Skeletal muscle cell (primary cell): ENCODE measurements at regions not wholly inside any gene's neighbourhood (a gene's known extent, or its start where the extent isn't known, plus 50 kb on each side); places are given as distances from the start of the nearest gene placed in this dataset.

ENCODE experiments used
- DNase-seq: peaks from one replicate; pipeline ENCODE4 v3.0.0-alpha.2; 2010; ENCODE audit warnings: low read depth
- H3K4me3 ChIP-seq: 2 replicates; pipeline ENCODE4 v1.5.1; 2011; ENCODE audit warnings: low read depth, mild to moderate bottlenecking, control low read depth, low read length, moderate library complexity

DNA sequence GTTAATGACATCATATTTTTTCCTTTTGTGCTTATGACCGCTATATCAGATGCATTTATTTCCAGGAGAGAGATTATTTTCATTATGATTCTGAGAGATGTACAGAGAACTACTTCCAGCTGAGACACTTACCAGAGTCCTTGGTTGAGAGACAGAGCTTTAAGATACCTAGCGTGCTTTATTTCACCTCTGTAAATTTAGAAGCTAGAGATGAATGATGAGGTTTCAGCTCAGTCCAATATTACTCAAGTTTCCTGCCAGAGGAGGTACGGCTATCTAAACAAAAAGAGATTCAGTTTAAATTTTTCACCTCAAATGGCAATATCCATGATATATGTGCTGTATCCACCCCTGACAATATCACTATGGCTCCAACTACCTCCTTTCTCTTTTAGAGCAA, 182.6 kb upstream of the FAM3C start:
- DNase-seq: no peak
- no peak overlapping the region for H3K4me3 ChIP-seq

DNA sequence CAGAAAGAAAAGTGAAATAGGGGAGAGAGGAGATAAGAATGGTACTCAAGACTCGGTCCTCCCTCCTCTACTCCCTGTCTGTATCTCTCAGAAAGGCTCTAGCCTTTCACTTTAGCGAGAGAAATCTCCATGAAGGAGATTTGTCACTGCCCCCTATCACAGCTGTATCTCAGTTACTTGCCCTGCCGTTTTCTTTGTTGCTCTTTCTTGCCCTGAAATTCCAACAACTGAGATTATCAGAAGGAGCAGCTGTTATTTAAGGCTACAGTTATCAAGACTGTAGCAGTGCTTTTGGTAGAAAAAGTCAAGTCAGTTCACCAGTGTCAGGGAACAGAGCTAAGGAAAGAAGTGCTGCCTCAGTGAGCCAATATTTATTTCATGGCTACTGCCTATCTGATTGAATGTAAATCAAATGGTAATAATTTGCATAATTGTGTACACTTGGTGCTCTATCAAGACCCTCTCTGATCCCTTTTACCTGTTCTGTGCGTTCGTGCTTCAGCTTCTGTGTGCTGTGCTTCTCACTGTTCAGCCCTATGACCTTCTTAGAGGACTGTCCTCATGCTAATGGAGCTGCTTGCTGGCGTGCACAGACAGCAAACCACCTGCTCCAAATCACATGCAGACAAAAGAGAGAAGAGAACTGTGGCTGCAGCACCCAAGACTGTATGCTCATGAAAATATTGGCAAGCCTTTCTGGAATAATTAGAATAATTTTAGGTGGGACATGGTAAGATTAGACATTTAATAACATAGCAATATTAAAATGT, 180.2 kb upstream of the FAM3C start:
- DNase-seq: no peak
- H3K4me3 ChIP-seq: no peak overlapping the region

DNA sequence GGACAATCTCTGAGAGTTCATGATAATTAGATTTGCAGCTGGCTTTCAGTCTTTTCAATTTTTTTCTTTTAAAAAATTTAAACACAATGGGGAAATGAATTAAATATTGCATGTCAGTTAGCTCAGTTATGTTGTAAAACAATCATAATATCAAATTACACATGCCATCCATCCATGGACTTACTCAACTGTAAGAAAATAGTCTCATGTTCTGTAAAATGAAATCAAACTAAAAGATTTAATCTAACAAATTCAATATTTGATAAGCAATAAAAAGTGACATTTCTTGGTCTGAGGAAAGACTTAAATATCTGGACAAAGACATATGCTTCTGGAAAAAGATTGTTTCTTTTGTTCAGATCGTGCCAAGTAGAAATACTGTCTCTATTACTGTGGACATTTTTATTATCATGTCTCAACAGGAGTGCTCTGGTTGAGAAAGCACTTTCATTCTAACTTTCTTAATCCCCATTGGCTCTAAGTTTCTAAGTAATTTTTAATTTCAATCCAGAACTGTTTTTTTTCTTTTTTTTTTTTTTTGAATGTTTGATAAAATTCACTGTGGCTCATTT, 179.2 kb upstream of the FAM3C start:
- H3K4me3 ChIP-seq: no peak overlapping the region
- DNase-seq: no peak

DNA sequence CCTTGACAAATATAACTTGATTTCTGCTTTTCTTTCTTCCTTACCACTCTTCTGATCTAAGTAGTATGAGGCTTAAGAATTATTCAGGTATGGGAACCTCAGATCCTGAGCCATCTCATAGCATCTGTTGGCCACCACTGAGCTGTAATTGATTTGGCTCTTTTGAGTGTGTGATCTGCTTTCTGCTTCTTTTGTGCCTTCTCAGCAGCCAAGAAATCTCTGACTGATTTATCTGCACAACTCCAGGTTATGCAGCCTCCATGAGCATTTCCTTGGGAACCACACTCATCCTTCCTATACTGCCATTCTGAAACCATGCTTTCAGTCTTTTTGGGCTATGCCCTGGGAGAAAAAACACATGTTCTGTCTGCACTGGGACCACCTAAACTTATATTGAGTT, 178.0 kb upstream of the FAM3C start:
- no peak overlapping the region for H3K4me3 ChIP-seq
- no peak for DNase-seq

DNA sequence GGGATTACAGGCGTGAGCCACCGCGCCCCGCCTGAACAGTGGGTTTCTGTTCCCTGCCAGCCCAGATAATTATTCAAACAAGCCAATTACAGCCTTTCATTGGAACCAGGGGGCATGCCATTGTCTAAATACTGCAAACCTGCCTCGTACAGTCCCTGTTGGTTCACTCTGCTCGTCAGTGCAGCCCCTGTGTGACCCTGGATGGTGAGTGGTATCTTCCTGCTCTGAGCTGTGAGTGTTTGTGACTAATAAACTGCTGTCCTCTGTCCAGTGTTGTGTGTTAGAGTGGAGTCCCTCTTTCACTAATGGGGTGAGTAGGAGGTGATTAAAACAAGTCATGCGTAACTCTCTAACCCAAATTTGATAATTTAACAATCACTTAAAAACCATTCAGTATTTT, 176.5 kb upstream of the FAM3C start:
- no peak for DNase-seq
- H3K4me3 ChIP-seq: no peak overlapping the region

DNA sequence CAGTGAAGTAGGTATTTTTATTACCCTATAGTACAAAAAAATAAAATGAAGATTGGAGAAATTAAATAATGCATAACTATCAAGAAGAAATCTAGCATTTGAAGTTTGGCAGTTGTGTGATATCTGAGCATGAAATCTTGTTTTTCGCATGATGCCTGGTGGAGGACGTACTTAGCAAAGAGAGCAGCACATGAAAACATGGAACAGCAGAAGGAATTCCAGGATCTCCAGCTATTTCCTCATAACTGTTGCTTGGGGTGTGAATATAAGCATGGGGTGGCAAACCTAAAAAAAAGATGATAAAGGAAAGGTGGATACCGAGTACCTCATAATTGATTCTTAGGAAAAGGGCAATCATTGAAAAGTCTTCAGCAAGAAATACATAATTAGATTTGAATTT, 174.3 kb upstream of the FAM3C start:
- DNase-seq: no peak
- no peak overlapping the region for H3K4me3 ChIP-seq

DNA sequence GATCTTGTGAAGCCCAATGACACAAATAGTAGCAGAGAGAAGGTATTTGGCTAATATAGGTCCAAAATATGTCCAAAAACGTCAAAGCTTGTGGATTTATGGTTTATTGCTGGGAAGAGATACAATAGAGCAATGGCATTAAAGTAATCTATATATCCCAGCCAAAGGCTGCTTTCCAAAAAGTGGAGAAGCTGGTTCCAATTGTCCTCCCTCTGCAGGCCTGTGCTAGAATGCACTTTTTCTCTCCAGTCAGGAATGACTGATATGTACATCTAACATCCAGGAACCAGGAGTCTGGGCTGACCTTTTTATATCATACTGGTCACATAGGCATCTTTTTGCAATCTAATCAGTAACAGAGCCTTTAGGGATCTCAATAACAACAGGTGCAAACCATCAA, 167.1 kb upstream of the FAM3C start:
- H3K4me3 ChIP-seq: no peak overlapping the region
- no peak for DNase-seq

DNA sequence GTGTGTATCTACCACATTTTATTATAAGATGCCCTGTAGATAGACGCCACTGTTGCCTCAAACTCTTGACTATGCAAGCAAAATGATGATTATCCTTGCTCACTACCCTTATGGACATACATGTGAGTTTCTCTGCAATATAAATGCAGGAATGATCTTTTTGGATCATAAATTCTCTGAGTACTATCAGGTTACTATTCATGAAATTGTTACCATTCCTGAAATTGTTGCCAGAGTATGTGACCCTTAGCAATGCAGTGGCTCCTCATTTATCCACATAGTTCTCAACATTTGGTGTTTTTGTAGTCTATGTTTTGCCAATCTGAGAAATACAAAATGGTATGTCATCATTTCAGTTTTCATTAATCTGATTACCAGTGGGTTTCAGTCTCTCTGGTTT, 166.2 kb upstream of the FAM3C start:
- DNase-seq: no peak
- H3K4me3 ChIP-seq: no peak overlapping the region

DNA sequence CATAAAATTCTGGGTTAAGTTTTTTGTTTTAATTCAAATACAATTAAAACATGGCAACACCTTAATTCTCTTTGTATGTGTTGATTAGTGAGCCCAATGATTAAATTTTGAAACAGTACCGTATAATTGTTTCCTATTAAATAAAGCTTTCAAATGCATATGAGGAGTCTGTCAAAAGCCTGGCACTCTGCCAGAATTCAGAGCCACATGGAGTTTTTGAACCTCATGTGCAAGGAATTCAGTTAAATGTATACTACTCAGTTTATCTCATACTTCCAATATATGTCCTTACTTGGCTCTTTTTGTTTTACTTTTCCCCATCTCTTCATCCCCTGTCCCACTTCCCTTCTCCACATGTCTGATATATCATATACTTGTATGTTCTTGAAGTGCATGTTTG, 165.6 kb upstream of the FAM3C start:
- DNase-seq: no peak

DNA sequence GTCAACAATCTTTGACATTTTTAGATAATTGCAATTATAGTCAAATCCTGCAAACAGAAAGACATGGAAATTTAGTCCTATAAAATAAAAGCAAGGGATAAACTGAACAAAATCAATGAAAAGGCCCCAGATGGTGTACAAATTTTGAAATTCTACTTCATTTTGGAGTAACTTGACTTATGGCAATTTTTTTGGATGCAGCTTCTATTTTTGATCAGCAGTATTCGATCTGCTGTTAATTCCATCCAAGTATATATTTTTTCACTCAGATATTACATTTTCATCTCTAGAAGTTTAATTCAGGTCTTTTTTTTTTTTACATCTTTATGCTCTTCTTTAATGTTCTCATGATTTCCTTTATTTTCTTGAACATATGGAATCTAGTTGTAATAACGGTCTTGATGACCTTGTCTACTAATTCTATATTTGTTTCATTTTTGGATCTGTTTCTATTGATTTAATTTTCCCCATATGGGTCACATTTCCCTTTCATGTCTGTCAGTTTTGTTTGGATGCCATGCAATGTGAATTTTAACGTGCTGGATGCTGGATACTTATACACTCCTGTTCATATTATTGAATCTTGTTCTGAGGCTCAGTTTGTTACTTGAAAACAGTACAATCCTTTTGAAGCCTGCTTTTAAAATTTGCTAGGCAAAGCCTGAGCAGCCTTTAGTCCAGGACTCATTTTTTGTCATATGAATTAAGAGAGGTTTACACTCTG, 164.3 kb upstream of the FAM3C start:
- DNase-seq: no peak
- no peak overlapping the region for H3K4me3 ChIP-seq

More for the DNA sequence above, 165.6 kb upstream of the FAM3C start:
- H3K4me3 ChIP-seq: no peak overlapping the region

DNA sequence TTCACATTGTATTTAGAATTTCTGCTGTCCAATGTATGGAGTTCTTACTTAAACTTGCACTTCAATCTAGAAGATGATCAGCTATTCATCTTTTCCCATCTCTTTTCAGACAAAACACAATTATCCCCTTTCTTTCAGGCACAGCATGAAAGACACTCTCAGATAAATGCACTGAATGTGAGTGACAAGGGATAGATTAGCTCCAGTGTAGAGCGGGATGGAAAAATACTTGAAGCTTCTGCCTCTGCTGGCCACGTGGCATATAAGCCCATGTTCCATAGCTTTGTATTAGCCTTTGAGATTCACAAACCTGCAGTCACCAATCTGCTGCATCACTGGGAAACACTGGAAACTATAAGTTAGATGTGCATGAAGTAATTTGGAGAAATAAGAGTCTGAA, 162.2 kb upstream of the FAM3C start:
- H3K4me3 ChIP-seq: no peak overlapping the region
- no peak for DNase-seq

DNA sequence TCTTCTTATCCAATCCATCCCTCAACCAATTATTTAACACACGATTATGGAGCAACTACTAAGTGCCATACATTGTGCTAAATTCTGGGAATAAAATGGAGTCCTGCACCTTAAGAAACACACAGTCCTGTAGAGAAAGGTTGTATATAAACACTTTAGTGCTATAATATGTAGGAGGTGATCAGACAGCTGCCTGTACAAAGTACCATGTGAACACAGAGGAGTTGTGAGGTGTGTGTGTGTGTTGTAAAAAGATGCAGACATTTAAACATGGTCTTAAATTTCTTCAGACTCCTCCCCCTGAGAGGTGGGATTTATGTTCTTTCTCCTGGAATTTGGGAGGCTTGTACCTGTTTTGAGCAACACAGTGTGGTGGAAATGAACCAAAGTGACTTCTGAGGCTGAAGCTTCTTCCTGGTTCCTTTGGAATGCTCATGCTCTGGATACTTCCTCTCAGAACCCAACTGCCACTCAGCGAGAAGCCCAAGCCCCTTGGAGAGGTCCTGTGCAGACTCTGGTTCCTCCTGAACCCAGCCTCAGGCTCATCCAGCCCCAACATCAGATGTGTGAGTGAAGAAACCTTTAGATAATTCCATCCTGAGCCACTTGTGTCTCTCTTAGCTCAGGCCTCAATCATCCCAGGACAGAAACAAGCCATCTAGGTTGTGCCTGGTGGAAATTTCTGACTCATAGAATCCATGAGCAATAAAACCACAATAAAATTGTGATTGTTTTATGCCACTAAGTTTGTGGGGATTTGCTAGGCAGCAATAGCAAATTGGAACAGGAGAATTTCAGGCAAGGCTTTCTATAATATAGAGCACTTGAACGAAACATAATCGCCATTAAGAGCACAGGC, 161.2 kb upstream of the FAM3C start:
- H3K4me3 ChIP-seq: no peak overlapping the region

DNA sequence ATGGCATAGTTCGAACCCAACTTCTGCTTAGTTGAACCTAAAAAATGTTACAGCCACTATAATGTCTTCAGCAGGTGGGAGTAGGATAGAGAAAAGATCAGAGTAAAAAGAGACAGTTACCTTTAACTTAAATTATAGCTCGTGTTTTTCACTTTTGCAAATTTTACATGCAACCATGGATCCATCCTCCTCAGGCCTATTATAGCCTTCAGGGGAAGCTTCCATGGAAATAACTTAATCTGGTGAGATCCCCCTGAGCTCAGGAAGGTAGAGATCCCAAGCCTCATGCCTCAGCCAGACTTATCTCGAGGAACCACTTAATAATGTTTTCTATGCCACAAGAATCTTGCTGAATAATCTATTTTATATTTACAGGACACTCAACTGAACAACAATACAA, 159.4 kb upstream of the FAM3C start:
- no peak overlapping the region for H3K4me3 ChIP-seq
- DNase-seq: no peak

More for the DNA sequence above, 161.2 kb upstream of the FAM3C start:
- no peak for DNase-seq

DNA sequence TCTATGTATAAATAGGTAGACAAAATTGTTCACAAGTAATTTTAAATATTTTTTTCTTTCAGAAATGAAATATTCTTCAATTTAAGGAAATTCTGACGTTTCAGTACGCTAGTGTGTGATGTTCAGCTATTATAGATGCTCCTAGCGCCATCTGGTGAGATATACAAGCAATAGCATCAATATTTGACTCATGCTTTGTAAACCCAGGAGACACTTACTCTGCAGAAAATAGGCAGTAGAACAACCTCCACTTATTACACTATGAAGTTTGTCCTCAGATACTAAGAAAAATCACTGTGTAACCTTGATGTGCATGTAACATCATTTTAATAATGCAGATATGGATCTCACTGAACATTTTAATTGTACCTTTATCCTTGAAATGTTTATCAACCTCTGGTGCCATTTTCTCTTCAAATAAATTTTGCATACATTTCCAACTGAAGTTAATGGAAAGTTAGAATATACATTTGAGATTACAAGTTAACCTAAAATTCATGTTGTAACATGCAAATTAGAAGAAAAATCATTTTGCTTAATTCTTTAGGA, 151.5 kb upstream of the FAM3C start:
- no peak overlapping the region for H3K4me3 ChIP-seq
- peak; percentile 30 for DNase-seq

DNA sequence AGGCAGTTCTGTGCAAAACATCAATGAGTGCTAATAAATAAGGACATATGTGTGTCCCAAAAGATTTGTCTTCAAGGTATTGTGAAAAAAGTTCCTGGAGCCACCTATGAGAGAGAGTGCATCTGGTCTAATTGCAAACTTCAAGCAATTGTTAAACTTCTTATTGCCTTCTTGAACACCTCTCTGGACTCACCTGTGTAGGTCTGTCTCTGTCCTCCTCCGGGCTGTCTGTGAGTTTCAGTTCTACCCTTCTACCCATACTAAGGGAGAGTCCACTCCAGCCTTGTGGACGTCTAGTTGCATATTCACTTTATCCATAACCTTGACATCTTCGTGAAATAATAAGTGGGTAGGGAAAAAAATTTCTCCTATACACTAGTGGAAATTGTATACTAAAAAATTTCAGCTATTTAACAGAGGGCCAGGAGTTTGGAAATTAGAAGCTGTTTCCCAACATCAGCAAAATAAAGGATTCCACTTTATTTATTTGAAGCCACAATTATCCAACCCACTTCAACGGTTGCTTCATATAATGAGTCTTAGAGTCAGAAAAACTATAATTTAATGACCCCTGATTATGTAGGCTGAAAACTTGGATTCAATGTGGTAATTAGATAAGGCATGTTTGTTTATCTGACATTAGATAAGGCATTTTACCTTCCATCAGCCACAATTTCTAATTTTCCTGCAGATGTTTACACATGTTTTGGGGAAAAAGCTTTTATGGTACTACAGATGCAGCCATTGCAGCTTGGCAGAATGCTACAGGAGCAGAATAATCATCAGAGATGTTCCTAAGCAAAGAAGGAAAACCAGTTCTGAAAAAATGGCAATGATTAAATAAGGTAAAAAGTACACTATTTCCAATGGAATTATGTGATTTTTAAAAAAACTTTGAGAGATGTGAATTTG, 150.8 kb upstream of the FAM3C start:
- DNase-seq: no peak
- H3K4me3 ChIP-seq: no peak overlapping the region

DNA sequence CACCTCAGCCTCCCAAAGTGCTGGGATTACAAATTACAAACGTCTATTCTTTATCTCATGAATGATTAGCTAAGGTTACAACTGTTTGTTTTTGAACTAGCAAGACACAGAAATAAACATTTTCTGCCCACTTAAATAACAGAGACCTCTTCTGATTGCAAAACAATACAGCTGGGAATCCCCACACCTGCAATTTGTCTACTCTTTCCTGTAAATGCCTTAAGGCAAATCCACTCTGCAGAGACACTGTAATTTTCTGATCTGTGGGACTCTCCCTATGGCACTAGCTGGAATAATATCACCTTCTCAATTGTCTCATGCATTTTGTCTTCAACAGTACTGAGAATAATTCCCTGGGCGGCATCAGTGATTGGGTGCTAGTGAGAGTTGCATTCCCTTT, 149.3 kb upstream of the FAM3C start:
- DNase-seq: no peak

DNA sequence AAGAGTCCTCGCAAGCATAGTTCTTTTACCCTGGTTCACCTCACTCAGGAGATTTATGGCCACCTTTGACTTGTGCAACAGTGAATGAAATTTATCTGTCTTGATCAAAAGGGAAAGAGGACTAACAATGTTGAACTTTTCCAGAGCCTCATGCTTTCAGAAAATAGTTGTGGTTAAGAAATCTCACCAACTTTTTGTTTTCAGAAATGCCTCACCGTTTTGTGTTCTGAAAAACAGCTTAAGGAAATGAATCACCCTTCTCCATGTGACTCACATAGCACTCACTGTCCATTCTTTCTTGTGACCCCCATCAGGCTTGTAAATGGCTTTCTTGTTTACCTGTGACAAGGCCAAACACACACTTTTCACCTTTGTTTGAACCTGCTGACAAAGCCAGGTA, 148.6 kb upstream of the FAM3C start:
- H3K4me3 ChIP-seq: no peak overlapping the region
- DNase-seq: peak; percentile 81

More for the DNA sequence above, 149.3 kb upstream of the FAM3C start:
- H3K4me3 ChIP-seq: no peak overlapping the region

DNA sequence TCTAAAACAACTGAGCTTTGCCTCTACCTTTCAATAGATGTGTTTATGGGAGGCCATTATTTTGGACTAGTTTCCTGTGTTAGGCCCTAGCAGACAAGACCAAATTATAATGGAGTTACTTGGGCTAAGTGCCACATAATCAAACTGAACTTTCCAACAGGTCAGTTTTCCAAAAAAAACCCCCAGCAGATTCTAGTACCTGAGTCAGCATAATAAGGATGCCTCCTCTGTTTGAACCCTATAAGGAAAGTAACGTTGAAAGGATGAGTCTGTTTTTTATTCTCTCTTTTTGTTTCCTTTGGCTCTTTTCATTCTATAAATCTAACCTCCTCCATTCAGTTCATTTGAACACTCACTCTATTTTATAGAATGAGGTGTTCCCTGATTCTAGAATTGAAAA, 148.1 kb upstream of the FAM3C start:
- DNase-seq: no peak
- H3K4me3 ChIP-seq: no peak overlapping the region

DNA sequence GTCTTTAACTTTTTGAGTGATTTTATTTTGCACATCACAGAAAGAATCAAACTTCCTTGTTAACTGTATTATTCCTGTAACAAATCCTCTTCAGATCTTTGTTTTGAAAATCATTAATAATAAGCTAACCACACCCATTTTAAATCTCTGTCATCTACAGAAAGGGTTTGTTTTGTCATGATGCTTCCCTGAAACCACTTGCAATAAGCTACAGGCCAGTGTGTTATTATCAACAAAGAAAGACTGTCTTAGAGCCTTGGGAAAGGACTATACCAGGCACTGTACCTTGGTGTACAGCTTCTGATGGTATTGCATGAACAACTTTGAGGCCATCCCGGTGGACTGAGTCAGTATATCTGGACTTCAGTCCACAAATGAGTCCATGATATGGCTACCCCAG, 145.3 kb upstream of the FAM3C start:
- no peak overlapping the region for H3K4me3 ChIP-seq
- no peak for DNase-seq
